Esophagus squamous epithelium (tissue), 4 donors: ENCODE measurements at regions not wholly inside any gene's neighbourhood (a gene's known extent, or its start where the extent isn't known, plus 50 kb on each side); places are given as distances from the start of the nearest gene placed in this dataset.

Experiments used
- POLR2A ChIP-seq, 4 donors: fragments of 450-650 bp; IDR thresholded peaks; one replicate each; pipeline ENCODE4 v1.6.1; 2017; ENCODE audit warnings: antibody characterized with exemption in 4 of 4, mild to moderate bottlenecking in 4 of 4, moderate library complexity in 3 of 4
- TF ChIP-seq, protein P1 (sequence below), 6 experiments: fragments of 450-650 bp in 4 of 6; fragments of 200-600 bp in 2 of 6; sonication (generic) in 2 of 6; IDR thresholded peaks; one replicate each; pipeline ENCODE4 v1.5.1; 2016 to 2019; ENCODE audit warnings: antibody characterized with exemption in 6 of 6, mild to moderate bottlenecking in 4 of 6, moderate library complexity in 4 of 6

DNA sequence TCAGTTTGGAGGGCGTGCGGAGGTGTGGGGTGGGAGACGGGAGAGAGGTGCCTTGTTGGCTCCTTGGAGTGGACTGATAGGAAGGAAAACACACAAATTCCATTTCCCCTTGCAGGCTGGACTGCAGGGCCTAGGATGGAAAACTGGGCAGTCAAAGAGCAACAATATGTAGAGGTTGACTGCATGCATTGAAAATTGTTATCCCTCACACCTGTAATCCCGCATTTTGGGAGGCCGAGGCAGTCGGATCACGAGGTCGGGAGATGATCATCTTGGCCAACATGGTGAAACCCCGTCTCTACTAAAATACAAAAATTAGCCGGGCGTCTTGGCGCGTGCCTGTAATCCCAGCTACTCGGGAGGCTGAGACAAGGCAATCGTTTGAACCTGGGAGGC lies 128.2 kb downstream of the PPIAL4G start:
- TF ChIP-seq, protein P1, sequence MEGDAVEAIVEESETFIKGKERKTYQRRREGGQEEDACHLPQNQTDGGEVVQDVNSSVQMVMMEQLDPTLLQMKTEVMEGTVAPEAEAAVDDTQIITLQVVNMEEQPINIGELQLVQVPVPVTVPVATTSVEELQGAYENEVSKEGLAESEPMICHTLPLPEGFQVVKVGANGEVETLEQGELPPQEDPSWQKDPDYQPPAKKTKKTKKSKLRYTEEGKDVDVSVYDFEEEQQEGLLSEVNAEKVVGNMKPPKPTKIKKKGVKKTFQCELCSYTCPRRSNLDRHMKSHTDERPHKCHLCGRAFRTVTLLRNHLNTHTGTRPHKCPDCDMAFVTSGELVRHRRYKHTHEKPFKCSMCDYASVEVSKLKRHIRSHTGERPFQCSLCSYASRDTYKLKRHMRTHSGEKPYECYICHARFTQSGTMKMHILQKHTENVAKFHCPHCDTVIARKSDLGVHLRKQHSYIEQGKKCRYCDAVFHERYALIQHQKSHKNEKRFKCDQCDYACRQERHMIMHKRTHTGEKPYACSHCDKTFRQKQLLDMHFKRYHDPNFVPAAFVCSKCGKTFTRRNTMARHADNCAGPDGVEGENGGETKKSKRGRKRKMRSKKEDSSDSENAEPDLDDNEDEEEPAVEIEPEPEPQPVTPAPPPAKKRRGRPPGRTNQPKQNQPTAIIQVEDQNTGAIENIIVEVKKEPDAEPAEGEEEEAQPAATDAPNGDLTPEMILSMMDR (IDR thresholded peaks at IDR 0.05), result no peak
- TF ChIP-seq POLR2A (IDR thresholded peaks at IDR 0.05), result no peak
